PFSK-1 (cell line): ENCODE measurements at regions not wholly inside any gene's neighbourhood (a gene's known extent, or its start where the extent isn't known, plus 50 kb on each side); places are given as distances from the start of the nearest gene placed in this dataset.

Source experiments
- POLR2AphosphoS5 ChIP-seq: IDR thresholded peaks from 2 replicates; pipeline ENCODE4 v1.6.1; 2012; ENCODE audit warnings: low read depth, mild to moderate bottlenecking, control low read depth, low read length, moderate library complexity
- REST ChIP-seq, 2 experiments: IDR thresholded peaks; 2 replicates each; pipeline versions ENCODE4 v1.6.1 to v1.8.0; 2011 to 2012; ENCODE audit warnings: low read depth in 2 of 2, low read length in 2 of 2, control low read depth in 1 of 2, inconsistent platforms in 1 of 2, mild to moderate bottlenecking in 1 of 2, moderate library complexity in 1 of 2; ENCODE audit not compliant: insufficient read depth in 1 of 2
- SIN3A ChIP-seq: IDR thresholded peaks from 2 replicates; pipeline ENCODE4 v1.6.1; 2012; ENCODE audit warnings: mild to moderate bottlenecking, low read length, moderate library complexity, borderline replicate concordance; ENCODE audit not compliant: insufficient read depth

GRCh38 chr5:57383093-57383861 is 99.3 kb downstream of the ACTBL2 start:
- TF ChIP-seq POLR2AphosphoS5 = no peak
- TF ChIP-seq SIN3A = no peak
- TF ChIP-seq REST (IDR thresholded peaks at IDR 0.05; ENCODE audit: insufficient read depth in 1 of 2, low read depth in 2 of 2, low read length in 2 of 2) = no peak
